Pulmonary artery endothelial cell (primary cell): ENCODE measurements at regions not wholly inside any gene's neighbourhood (a gene's known extent, or its start where the extent isn't known, plus 50 kb on each side); places are given as distances from the start of the nearest gene placed in this dataset.
"Not testable (repeated sequence)": the region's sequence is repeated elsewhere in the genome, so short reads cannot be mapped to it uniquely, and the experiment has no call there.

Source experiments
- DNase-seq: peaks from one replicate; pipeline ENCODE4 v3.0.0-alpha.2; 2011; ENCODE audit warnings: low read depth, low spot score

- DNase-seq: no peak
Measured at GRCh38 chr9:28444637-28445036, 871.4 kb upstream of the C9orf72 start.

GRCh38 chr9:28445211-28445610 lies 871.9 kb upstream of the C9orf72 start:
- DNase-seq: no peak

DNA sequence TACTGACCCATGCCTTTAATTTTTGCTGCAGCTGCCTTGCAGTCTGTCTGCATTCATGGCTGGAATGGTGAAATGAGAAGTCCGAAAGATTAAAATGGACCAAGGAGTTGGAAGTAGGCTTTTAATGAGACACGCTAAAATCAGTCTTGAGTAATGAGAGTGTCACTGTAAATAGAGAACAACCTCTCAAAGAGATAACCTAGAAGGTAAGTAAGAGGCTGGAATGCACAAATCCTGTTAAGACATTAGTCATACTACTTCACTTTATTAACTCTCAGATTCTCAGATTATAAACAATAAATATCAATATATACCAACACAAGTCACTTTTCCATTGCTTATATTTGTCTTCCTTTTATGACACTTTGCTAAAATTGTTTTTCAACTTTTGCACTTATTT lies 880.6 kb upstream of the C9orf72 start:
- DNase-seq: no peak

- no peak for DNase-seq
Measured at GRCh38 chr9:28456861-28457260, 883.6 kb upstream of the C9orf72 start.

DNA sequence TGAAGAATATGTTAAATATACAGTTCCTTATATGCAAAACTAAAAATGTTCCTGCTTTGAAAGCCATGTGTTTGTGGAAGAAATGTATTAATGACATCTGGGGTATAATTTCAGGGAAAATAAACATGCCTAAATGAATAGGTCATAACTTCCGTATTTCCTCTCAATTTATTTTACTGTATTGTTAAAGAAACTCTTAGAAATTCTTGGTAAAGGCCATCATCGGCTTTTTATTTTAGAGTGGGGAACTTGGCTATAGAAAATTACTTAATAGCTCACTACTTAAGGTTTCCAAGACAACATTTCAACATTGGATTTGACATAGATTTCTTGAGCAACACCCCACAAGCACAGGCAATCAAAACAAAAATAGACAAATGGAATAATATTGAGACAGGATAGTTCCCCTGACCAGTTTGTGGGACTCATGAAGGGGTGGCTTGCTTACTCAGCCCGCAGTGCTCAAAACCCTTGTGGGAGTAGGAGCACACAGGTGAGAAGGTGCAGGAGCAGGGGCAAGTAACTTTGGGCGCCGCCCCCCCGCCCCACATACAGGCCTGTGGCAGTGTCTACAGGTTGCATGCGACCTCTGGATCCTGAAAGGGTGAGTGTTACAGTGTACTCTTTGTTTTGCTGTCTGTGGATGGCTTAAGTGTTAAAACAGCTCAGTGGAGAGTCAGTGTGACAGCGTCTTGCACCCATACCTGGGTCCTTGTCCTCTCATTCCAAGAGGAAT lies 891.4 kb upstream of the C9orf72 start:
- DNase-seq: no peak

- DNase-seq: no peak
Measured at GRCh38 chr9:28471261-28471660, 898.0 kb upstream of the C9orf72 start.

- DNase-seq: no peak
Measured at GRCh38 chr9:28487561-28487960, 914.3 kb upstream of the C9orf72 start.

GRCh38 chr9:28491121-28491520 lies 917.8 kb upstream of the C9orf72 start:
- DNase-seq: no peak

DNA sequence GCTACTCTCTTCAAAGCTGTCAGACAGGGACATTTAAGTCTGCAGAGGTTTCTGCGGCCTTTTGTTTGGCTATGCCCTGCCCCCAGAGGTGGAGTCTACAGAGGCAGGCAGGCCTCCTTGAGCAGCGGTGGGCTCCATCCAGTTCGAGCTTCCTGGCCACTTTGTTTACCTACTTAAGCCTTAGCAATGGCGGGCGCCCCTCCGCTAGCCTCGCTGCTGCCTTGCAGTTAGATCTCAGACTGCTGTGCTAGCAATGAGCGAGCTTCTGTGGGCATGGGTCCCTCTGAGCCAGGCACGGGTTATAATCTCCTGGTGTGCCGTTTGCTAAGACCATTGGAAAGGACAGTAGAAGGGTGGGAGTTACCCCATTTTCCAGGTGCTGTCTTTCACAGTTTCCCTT lies 924.9 kb upstream of the C9orf72 start:
- DNase-seq: not testable (repeated sequence)

GRCh38 chr9:28502189-28502588 lies 928.9 kb upstream of the C9orf72 start:
- DNase-seq: no peak

GRCh38 chr9:28502741-28503140 lies 929.5 kb upstream of the C9orf72 start:
- no peak for DNase-seq

DNA sequence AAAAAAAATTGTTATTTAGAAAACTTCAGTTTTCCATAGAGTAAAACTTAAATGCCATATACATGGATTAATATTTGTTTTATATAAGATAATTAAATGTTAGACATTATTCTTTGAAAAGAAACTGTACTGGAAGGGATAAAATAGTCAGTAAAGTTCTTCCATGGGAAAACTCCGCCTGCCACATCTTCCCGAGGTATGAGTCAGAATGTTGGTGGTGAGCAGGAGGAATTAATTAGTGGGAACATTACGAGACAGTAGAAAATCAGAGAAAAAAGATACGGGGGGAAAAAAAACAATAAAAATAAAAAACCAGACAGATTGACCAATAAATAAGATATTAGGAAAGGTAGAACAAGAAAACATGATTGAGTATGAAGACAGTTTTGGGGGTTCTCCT lies 930.3 kb upstream of the C9orf72 start:
- DNase-seq: no peak

- no peak for DNase-seq
Measured at GRCh38 chr9:28518439-28518838, 945.2 kb upstream of the C9orf72 start.

- DNase-seq: not testable (repeated sequence)
Measured at GRCh38 chr9:28524309-28524708, 951.0 kb upstream of the C9orf72 start.

DNA sequence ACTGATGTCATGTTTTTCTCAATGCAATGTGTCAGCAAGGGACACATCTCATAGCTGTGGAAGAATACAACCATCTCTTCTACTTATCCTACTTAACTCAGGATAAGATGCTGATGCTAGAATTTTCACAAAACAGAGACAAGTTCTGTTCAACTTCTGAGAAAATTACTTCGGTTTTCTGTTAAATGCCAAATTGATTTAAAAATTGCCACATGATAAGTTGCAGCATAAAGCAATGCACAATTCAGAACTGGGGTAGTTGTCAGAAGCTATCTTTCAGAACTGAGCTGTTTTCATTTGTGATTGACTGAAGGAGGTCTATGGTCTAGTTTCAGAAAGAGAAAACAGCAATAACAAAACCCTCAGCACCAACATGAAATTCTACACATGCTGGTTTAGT lies 954.8 kb upstream of the C9orf72 start:
- no peak for DNase-seq

DNA sequence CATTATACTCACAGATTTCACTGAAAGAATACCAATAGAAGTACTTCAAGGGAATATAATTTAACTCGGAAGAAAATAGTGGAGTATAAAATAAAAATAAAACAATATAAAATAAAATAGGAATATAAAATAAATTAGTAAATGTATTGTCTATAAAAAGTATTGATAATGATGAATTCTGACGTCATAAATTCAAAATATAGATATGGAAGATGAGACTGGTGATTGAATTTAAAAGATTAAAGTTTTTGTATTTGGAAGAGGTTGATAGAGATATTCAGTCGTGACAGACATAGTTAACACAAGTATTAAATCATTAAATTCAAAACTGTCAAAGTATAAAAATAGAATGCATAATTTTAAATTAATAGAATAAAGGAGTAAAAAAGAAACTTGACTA lies 964.9 kb upstream of the C9orf72 start:
- DNase-seq: no peak

- DNase-seq: no peak
Measured at GRCh38 chr9:28539434-28540070, 966.3 kb upstream of the C9orf72 start.

GRCh38 chr9:28542928-28543327 lies 969.6 kb upstream of the C9orf72 start:
- no peak for DNase-seq

- no peak for DNase-seq
Measured at GRCh38 chr9:28547527-28547926, 974.2 kb upstream of the C9orf72 start.

- DNase-seq: no peak
Measured at GRCh38 chr9:28563291-28563934, 990.1 kb upstream of the C9orf72 start.

DNA sequence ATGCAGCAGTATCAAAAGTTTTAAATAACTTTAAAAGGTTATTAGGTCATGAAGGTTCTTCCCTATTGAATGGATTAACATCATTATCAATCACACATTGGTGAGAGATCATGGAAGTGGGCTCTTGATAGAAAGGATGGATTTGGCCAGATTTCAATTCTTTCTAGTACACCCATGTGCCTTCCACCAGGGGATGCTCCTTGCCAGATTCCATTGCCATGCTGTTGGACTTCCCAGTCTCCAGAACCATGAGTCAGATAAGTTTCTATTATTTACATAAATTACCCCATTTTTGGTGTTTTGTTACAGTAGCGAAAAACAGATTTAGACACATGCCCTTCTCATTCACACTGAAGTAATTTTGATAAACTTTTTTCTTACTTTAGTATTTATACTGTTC lies 1010.6 kb upstream of the C9orf72 start:
- no peak for DNase-seq

DNA sequence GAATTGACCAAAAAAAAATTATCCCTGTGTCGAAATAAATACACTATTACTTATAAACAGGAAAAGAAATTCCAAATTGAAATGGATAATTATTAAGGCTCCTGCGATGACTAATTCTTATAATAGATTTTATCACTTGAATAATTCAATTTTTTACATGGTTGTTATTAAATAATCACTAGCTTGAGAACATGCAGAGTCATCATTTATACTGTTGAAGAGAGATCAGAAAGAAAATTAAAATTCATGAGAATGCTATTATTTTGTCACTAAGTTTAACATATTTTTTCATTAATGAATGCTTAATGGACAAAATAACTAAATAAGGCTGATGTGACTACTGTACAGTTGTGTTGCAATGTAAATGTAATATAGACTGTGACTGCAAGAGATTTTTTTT lies 1011.3 kb upstream of the C9orf72 start:
- no peak for DNase-seq

- DNase-seq: no peak
Measured at GRCh38 chr9:28587052-28587451, 1013.8 kb upstream of the C9orf72 start.
